ENCODE measurements at regions not wholly inside any gene's neighbourhood (a gene's known extent, or its start where the extent isn't known, plus 50 kb on each side); places are given as distances from the start of the nearest gene placed in this dataset.
A peak's percentile ranks its signal among the peaks of the same experiment; 100 is the strongest.

GRCh38 chr12:128073937-128074336 is 193.0 kb upstream of the TMEM132C start:
- Histone ChIP-seq H3K36me3 (no peaks in the 10 kb centered on the region), H3K9me3 (peaks cover 0 to 9% (median 5%) of the 10 kb centered on the region in 4 donors), H3K4me1 (no peaks in the 10 kb centered on the region), H3K27ac (no peak overlapping the region), H3K4me3 (no peak overlapping the region), H3K27me3 (no peaks in the 10 kb centered on the region)
- intact Hi-C loops (cut with DNase I; ENCODE audit: low total_unique reads), result no loop called here
- DNase-seq, result no peak
- WGBS, 5 donors, result 79 to 91% (median 86%) methylated on average over 13 of the region's 13 CpGs
- TF ChIP-seq, protein P1, sequence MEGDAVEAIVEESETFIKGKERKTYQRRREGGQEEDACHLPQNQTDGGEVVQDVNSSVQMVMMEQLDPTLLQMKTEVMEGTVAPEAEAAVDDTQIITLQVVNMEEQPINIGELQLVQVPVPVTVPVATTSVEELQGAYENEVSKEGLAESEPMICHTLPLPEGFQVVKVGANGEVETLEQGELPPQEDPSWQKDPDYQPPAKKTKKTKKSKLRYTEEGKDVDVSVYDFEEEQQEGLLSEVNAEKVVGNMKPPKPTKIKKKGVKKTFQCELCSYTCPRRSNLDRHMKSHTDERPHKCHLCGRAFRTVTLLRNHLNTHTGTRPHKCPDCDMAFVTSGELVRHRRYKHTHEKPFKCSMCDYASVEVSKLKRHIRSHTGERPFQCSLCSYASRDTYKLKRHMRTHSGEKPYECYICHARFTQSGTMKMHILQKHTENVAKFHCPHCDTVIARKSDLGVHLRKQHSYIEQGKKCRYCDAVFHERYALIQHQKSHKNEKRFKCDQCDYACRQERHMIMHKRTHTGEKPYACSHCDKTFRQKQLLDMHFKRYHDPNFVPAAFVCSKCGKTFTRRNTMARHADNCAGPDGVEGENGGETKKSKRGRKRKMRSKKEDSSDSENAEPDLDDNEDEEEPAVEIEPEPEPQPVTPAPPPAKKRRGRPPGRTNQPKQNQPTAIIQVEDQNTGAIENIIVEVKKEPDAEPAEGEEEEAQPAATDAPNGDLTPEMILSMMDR (IDR thresholded peaks at IDR 0.05), result no peak
- no peak for TF ChIP-seq EP300 (IDR thresholded peaks at IDR 0.05)
- no peak for TF ChIP-seq POLR2A (IDR thresholded peaks at IDR 0.05)
- no peak for TF ChIP-seq POLR2AphosphoS5 (IDR thresholded peaks at IDR 0.05)

- TF ChIP-seq EP300 (IDR thresholded peaks at IDR 0.05), result no peak
- TF ChIP-seq POLR2AphosphoS5 (IDR thresholded peaks at IDR 0.05), result no peak
- TF ChIP-seq, protein P1 (IDR thresholded peaks at IDR 0.05), result no peak
- TF ChIP-seq POLR2A (IDR thresholded peaks at IDR 0.05), result no peak
- Histone ChIP-seq H3K9me3 (peaks cover 0 to 9% (median 5%) of the 10 kb centered on the region in 4 donors), H3K4me3 (no peak overlapping the region), H3K27me3 (no peaks in the 10 kb centered on the region), H3K4me1 (no peaks in the 10 kb centered on the region), H3K27ac (no peak overlapping the region), H3K36me3 (no peaks in the 10 kb centered on the region)
- intact Hi-C loops (cut with DNase I; ENCODE audit: low total_unique reads), result no loop called here
- DNase-seq, result no peak
- 76 to 80% (median 78%) methylated on average over 9 of the region's 9 CpGs for WGBS, 5 donors
Measured at GRCh38 chr12:128075332-128075731, 191.6 kb upstream of the TMEM132C start.

DNA sequence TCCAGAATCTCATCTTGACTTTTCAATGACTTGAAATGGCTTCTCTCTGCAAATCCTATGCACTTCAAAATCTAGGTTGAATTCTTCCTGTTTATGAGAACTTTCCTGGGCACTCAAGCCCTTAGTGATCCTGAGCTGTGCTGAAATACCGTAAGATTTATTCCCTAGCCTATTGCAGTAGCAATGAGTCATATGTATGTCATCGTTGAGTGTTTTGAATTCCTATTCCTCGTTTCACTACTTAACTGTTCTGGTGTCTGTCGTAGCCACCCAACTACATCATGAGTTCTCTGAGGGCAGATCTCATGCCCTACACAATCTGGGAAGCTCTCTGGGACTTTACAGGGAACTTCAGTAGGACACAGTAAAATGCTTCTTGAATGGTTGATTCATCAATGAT is 190.8 kb upstream of the TMEM132C start:
- Histone ChIP-seq H3K4me3 (no peak overlapping the region), H3K27ac (no peak overlapping the region), H3K27me3 (no peaks in the 10 kb centered on the region), H3K36me3 (no peaks in the 10 kb centered on the region), H3K9me3 (peaks cover 0 to 9% (median 5%) of the 10 kb centered on the region in 4 donors), H3K4me1 (no peaks in the 10 kb centered on the region)
- intact Hi-C loops (cut with DNase I; ENCODE audit: low total_unique reads), result no loop called here
- DNase-seq, result no peak
- no peak for TF ChIP-seq POLR2AphosphoS5 (IDR thresholded peaks at IDR 0.05)
- TF ChIP-seq, protein P1 (IDR thresholded peaks at IDR 0.05), result no peak
- TF ChIP-seq EP300 (IDR thresholded peaks at IDR 0.05), result no peak
- TF ChIP-seq POLR2A (IDR thresholded peaks at IDR 0.05), result no peak
- WGBS, 5 donors, result 45 to 75% (median 63%) methylated on average over 4 of the region's 4 CpGs

GRCh38 chr12:128077211-128077916 is 189.6 kb upstream of the TMEM132C start:
- Histone ChIP-seq H3K27me3 (no peaks in the 10 kb centered on the region), H3K9me3 (peaks cover 0 to 9% (median 5%) of the 10 kb centered on the region in 4 donors), H3K4me3 (no peak overlapping the region), H3K4me1 (no peaks in the 10 kb centered on the region), H3K36me3 (no peaks in the 10 kb centered on the region), H3K27ac (no peak overlapping the region)
- TF ChIP-seq EP300 (IDR thresholded peaks at IDR 0.05), result no peak
- TF ChIP-seq POLR2AphosphoS5 (IDR thresholded peaks at IDR 0.05), result no peak
- TF ChIP-seq, protein P1 (IDR thresholded peaks at IDR 0.05), result no peak
- TF ChIP-seq POLR2A (IDR thresholded peaks at IDR 0.05), result no peak
- WGBS, 5 donors, result 81 to 84% (median 83%) methylated on average over 9 to 11 of the region's 11 CpGs
- DNase-seq, result peak in 1 of 2 donors; percentile 13
- intact Hi-C loops (cut with DNase I; ENCODE audit: low total_unique reads), result no loop called here

All from stomach (tissue), 8 donors.